Activated T-cell treated with anti-CD3 and anti-CD28 coated beads, Interleukin-2, amount 50 U/mL, for 48 hours (primary cell): ENCODE measurements at regions not wholly inside any gene's neighbourhood (a gene's known extent, or its start where the extent isn't known, plus 50 kb on each side); places are given as distances from the start of the nearest gene placed in this dataset.

Experiments used
- DNase-seq, 2 experiments: peaks; one replicate each; pipeline ENCODE4 v3.0.0-alpha.2; 2020

GRCh38 chr3:25313286-25313685 lies 114.8 kb upstream of the RARB start:
- DNase-seq = no peak

DNA sequence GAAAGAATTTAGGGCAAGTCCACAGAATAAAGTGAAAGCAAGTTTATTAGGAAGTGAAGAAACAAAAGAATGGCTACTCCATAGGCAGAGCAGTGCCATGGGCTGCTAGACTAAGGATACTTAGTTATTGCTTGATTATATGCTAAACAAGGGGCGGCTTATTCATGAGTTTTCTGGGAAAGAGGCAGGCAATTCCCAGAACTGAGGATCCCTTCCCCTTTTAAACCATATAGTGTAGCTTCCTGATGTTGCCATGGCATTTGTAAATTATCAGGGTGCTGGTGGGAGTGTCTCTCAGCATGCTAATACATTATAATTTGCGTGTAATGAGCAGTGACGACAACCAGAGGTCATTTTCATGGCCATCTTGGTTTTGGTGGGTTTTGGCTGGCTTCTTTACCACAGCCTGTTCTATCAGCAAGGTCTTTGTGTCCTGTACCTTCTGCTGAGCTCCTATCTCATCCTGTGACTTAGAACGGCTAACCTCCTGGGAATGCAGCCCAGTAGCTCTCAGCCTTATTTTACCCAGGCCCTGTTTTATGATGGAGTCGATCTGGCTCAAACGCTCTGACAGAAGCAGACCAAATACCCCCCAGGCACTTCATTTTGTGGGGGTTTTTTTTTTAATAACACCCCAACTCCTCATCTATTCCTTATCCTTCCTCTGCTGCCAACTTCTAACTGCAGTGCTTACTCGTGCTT lies 103.0 kb upstream of the RARB start:
- no peak for DNase-seq

- no peak for DNase-seq
Measured at GRCh38 chr3:25335356-25335755, 92.7 kb upstream of the RARB start.

GRCh38 chr3:25338158-25338725 lies 89.8 kb upstream of the RARB start:
- DNase-seq = no peak

- DNase-seq = no peak
Measured at GRCh38 chr3:25339225-25339624, 88.8 kb upstream of the RARB start.

DNA sequence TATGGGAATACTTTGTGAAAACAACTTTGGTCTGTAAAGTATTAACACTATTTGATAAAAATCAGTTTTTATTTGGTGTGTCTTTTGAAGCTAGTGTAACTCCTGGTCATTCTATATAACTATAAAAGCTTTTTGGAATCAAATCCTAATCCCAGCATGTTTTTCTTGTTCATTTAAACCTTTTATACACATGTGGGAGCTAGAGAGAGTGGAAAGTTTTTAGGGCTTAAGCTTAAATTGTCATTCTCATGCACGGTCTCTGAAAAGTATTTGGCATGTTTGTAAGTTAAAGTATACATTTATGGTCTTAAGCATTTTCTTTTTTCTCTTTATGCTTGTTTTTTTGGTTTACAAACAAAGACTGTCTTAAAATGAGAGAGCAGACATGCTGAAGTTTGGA lies 83.4 kb upstream of the RARB start:
- DNase-seq = no peak

- DNase-seq = no peak
Measured at GRCh38 chr3:25349095-25349494, 79.0 kb upstream of the RARB start.

DNA sequence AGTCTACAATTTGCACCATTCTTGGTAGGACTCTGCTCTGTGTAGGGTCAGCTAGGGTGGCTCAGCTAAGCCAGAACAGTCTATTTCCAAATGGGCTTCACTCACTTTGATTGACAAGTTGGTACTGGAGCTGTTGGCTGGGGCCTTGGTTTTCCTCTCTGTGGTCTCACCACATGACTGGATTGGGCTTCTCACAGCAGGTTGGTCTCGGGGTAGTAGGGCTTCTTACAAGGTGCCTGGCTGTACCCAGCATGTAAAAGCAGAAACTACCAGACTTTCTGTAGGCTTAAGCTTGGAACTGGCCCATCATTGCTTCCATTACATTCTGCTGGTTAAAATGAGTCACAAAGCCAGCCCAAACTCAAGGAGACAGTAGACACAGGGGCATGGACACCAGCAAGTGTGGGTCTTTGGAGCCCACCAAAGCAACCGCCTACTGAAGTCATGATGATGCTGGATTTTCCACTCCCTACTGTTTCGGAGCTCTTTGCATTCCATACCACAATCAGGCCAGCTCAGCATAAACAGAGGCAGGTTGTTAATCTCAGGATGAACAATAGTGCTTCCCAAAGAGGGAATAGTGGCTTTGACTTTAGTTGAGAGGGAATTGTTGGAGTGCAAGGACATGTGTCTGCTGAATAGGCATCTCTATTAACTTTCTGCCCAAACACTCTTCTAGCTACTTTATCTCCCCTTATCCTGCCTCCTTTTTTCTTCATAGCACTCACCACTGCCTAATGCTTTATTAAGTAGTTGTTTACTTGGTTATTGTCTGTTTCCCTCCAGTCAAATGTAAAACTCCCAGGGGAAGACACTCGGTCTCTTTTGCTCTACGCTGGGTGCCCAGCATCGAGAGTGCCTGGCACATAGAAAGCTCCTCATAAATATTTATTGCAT lies 78.0 kb upstream of the RARB start:
- DNase-seq = no peak

- DNase-seq = no peak
Measured at GRCh38 chr3:25350725-25351114, 77.3 kb upstream of the RARB start.

DNA sequence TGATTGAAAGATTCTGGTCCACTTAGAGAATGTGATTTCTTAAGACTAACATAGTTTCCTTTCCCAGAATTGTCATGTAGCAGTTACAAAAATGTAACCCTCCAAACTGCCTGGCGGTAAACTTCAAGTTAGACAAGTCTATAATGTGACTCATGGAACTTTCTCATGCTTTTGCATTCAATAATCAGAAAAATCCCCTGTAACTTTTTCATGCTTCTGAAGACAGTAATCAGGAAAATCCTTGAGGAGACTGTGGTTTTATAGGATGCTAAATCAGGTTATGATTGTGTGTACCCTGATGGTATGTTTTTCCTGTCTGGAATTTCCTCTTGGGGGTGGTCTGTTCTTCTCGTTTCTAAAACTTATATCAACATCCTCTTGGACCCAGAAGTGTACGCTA lies 74.0 kb upstream of the RARB start:
- DNase-seq = no peak

DNA sequence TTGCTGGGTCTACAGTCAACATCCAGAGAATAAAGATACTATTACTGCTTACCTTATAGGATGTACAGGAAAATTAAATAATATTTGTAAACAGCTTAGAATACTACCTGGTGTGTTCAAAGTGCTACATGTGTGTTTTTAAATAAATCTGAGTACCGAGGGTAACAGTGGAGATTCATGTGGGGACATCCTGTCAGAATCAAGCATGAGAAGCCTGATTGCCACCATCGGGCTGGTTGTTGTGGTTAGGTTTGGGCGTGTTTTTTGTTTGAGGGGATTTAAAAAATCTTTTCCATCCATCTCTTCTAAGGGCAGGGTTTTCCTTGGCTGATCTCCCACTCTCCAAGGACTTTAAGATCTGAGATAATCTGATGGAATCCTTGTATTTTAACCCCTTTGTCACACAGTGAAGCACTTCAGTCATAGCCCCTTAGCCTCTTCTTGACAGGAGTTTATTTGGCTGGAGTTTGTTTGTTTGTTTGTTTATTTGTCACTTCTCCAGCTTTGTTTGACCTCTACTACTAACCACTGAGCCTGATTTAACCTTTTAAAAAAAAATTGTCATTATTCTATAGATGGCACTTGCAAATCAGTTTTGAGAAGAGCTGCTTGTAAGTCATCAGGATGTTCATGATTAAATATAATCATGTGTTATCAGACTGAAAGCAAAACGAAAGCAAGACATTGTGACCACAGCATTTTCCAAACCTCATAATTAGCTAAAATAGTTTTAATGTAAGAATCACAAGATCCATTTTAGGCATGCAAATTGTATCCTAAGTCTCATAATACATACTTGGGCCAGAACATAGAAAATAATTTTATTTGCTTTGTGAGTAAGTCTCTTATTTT lies 72.8 kb upstream of the RARB start:
- DNase-seq = no peak

GRCh38 chr3:25355998-25356397 lies 72.1 kb upstream of the RARB start:
- DNase-seq = no peak

- DNase-seq = no peak
Measured at GRCh38 chr3:25362118-25362517, 65.9 kb upstream of the RARB start.

- DNase-seq = no peak
Measured at GRCh38 chr3:25365636-25366035, 62.4 kb upstream of the RARB start.

DNA sequence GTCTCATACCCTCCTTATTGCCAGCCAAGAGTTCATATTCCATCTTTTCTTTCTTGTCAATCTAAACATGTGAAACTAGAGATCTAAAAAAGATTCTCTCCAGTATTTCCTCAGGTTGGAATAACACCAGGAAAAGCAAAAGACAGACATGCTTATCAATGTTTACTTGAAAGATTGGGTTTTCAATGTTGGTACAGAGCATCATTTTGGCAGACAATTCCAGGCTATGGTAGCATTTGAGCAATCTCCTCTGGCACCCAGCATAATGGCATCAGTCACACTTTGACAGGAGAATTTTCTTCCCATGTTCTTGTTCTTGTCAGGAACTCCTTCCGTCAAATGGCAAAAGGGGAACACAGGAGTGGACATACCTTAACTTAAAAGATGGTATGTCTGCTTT lies 61.0 kb upstream of the RARB start:
- DNase-seq = no peak

- no peak for DNase-seq
Measured at GRCh38 chr3:25372167-25372566, 55.9 kb upstream of the RARB start.

GRCh38 chr3:25376340-25376739 lies 51.7 kb upstream of the RARB start:
- DNase-seq = no peak

DNA sequence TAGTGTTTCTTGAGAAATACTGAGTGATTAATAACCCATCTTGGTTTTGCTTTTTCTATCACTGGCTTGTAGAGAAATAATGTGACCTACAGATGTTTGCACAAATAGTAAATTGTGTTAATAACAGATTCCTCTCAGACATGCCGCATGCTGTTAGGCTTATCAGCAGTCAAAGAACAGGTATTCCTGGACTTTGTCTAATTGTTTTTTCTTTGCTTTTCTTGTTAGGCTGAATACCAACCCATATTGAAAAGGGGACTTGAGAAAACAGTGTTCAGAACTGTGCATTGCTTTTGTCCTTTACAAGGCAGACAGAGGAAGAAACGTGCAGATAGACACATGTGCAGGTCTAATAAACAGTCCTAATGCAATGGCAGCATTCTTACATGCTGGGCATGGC lies 51.0 kb upstream of the RARB start:
- no peak for DNase-seq
